IMR-90 (cell line): ENCODE measurements at regions not wholly inside any gene's neighbourhood (a gene's known extent, or its start where the extent isn't known, plus 50 kb on each side); places are given as distances from the start of the nearest gene placed in this dataset.

Source experiments
- ATAC-seq: fragments of 200-7000 bp; cut with Tn5 transposase; 2 replicates; pipeline ENCODE4 v1.9.1; 2020; ENCODE audit warnings: low read depth, mild to moderate bottlenecking, moderate library complexity
- BruUV-seq: library from RNA; stranded (reverse); fragments of 400-500 nt; replicated peaks from 2 replicates; lab custom pipeline; 2021; lab: Mats Ljungman, UMichigan
- CTCF ChIA-PET: fragments of 300-600 bp; formaldehyde crosslinking; extraction: SDS; loops from one replicate; lab custom pipeline; 2021; ENCODE audit warnings: antibody characterized with exemption; lab: Yijun Ruan, JAX
- POLR2A ChIA-PET: fragments of 300-600 bp; sonication (Branson Sonifier 250); formaldehyde crosslinking; loops from one replicate; lab custom pipeline; 2022; ENCODE audit warnings: antibody characterized with exemption; ENCODE audit not compliant: unreplicated experiment; lab: Charles Lee
- DNase-seq: peaks from one replicate; pipeline ENCODE4 v3.0.0; 2013
- H2AFZ ChIP-seq: replicated peaks from 2 replicates; pipeline ENCODE3; 2013; ENCODE audit warnings: low read length, mild to moderate bottlenecking; ENCODE audit not compliant: poor library complexity
- H2AK5ac ChIP-seq: 2 replicates; pipeline ENCODE4 v1.6.1; 2013; ENCODE audit warnings: low read depth, low read length, inconsistent platforms
- H2AK9ac ChIP-seq: replicated peaks from 2 replicates; pipeline ENCODE3; 2013; ENCODE audit warnings: mild to moderate bottlenecking, low read depth, low read length, moderate library complexity; ENCODE audit not compliant: poor library complexity
- H2BK120ac ChIP-seq: 2 replicates; pipeline ENCODE4 v1.6.1; 2013; ENCODE audit warnings: low read depth, low read length, inconsistent platforms
- H2BK15ac ChIP-seq: 3 replicates; pipeline ENCODE4 v1.6.1; 2013; ENCODE audit warnings: low read depth, low read length, inconsistent platforms
- H2BK20ac ChIP-seq: 2 replicates; pipeline ENCODE4 v1.6.1; 2013; ENCODE audit warnings: low read depth, mild to moderate bottlenecking, inconsistent platforms, low read length, moderate library complexity
- H2BK5ac ChIP-seq: 2 replicates; pipeline ENCODE4 v1.6.1; 2013; ENCODE audit warnings: mild to moderate bottlenecking, low read depth, low read length, inconsistent platforms; ENCODE audit not compliant: poor library complexity, severe bottlenecking
- H3K14ac ChIP-seq: replicated peaks from 2 replicates; pipeline ENCODE4 v1.6.1; 2013; ENCODE audit warnings: low read depth, low read length, inconsistent platforms
- H3K18ac ChIP-seq: 2 replicates; pipeline ENCODE4 v1.6.1; 2013; ENCODE audit warnings: low read depth, low read length, control low read depth
- H3K23ac ChIP-seq: 2 replicates; pipeline ENCODE4 v1.6.1; 2013; ENCODE audit warnings: low read depth, low read length, inconsistent platforms
- H3K27ac ChIP-seq: 2 replicates; pipeline ENCODE4 v1.5.1; 2013; ENCODE audit warnings: mild to moderate bottlenecking, control low read depth, low read length; ENCODE audit not compliant: insufficient read depth
- H3K27me3 ChIP-seq: 2 replicates; pipeline ENCODE4 v1.6.1; 2013; ENCODE audit warnings: low read length; ENCODE audit not compliant: control insufficient read depth, insufficient read depth
- H3K36me3 ChIP-seq: 2 replicates; pipeline ENCODE4 v1.6.1; 2013; ENCODE audit warnings: low read length, mixed read lengths; ENCODE audit not compliant: control insufficient read depth, insufficient read depth
- H3K4ac ChIP-seq: 2 replicates; pipeline ENCODE4 v1.6.1; 2013; ENCODE audit warnings: low read depth, low read length, inconsistent platforms
- H3K4me1 ChIP-seq: 2 replicates; pipeline ENCODE4 v1.6.1; 2013; ENCODE audit warnings: low read length, mixed read lengths; ENCODE audit not compliant: control insufficient read depth, insufficient read depth
- H3K4me2 ChIP-seq: 2 replicates; pipeline ENCODE4 v1.6.1; 2013; ENCODE audit warnings: low read depth, mild to moderate bottlenecking, control low read depth, low read length, moderate library complexity
- H3K4me3 ChIP-seq: 2 replicates; pipeline ENCODE4 v1.5.1; 2013; ENCODE audit warnings: low read depth, mild to moderate bottlenecking, control low read depth, low read length, moderate library complexity; ENCODE audit not compliant: insufficient read depth
- H3K56ac ChIP-seq: 2 replicates; pipeline ENCODE4 v1.6.1; 2013; ENCODE audit warnings: low read length, inconsistent platforms; ENCODE audit not compliant: insufficient read depth; ENCODE audit errors: extremely low read depth
- H3K79me1 ChIP-seq, 2 experiments: 2 replicates each; pipeline ENCODE4 v1.6.1; 2013; ENCODE audit warnings: low read length in 2 of 2, inconsistent platforms in 1 of 2, low read depth in 1 of 2
- H3K9ac ChIP-seq: 2 replicates; pipeline ENCODE4 v1.6.1; 2013; ENCODE audit warnings: low read depth, low read length, control low read depth
- H3K9me1 ChIP-seq: 2 replicates; pipeline ENCODE4 v1.6.1; 2013; ENCODE audit warnings: low read length, inconsistent platforms; ENCODE audit not compliant: insufficient read depth
- H3K9me3 ChIP-seq: 2 replicates; pipeline ENCODE4 v1.6.1; 2013; ENCODE audit warnings: low read length; ENCODE audit not compliant: control insufficient read depth, insufficient read depth
- H4K20me1 ChIP-seq: 2 replicates; pipeline ENCODE4 v1.6.1; 2013; ENCODE audit warnings: low read length, inconsistent platforms; ENCODE audit not compliant: insufficient read depth
- H4K5ac ChIP-seq: 2 replicates; pipeline ENCODE4 v1.6.1; 2013; ENCODE audit warnings: mild to moderate bottlenecking, low read depth, low read length, control low read depth
- H4K8ac ChIP-seq, 2 experiments: 2 replicates each; pipeline ENCODE4 v1.6.1; 2013; ENCODE audit warnings: low read depth in 2 of 2, low read length in 2 of 2, control low read depth in 1 of 2, inconsistent platforms in 1 of 2
- H4K91ac ChIP-seq: 2 replicates; pipeline ENCODE4 v1.6.1; 2013; ENCODE audit warnings: low read depth, low read length, inconsistent platforms; ENCODE audit not compliant: insufficient read depth
- BHLHE40 ChIP-seq: fragments of 150-350 bp; IDR thresholded peaks from 2 replicates; pipeline ENCODE4 v1.6.1; 2016; ENCODE audit warnings: mild to moderate bottlenecking, low read depth, low read length
- CEBPB ChIP-seq: IDR thresholded peaks from 2 replicates; pipeline ENCODE4 v1.6.1; 2012; ENCODE audit warnings: low read depth, low read length, improper control_type of control experiment
- CHD1 ChIP-seq: IDR thresholded peaks from 2 replicates; pipeline ENCODE4 v1.6.1; 2012; ENCODE audit warnings: low read depth, low read length, improper control_type of control experiment
- ELK1 ChIP-seq: fragments of 150-350 bp; IDR thresholded peaks from 2 replicates; pipeline ENCODE4 v1.6.1; 2016; ENCODE audit warnings: low read depth, mild to moderate bottlenecking, low read length, moderate library complexity, borderline replicate concordance
- FOS ChIP-seq: fragments of 150-350 bp; IDR thresholded peaks from 2 replicates; pipeline ENCODE4 v1.6.1; 2016; ENCODE audit warnings: low read depth, low read length
- MAFK ChIP-seq: IDR thresholded peaks from 2 replicates; pipeline ENCODE4 v1.6.1; 2012; ENCODE audit warnings: low read depth, low read length, improper control_type of control experiment
- MAZ ChIP-seq: IDR thresholded peaks from 2 replicates; pipeline ENCODE4 v1.6.1; 2012; ENCODE audit warnings: low read depth, mild to moderate bottlenecking, low read length, improper control_type of control experiment, moderate library complexity, borderline replicate concordance
- MXI1 ChIP-seq: IDR thresholded peaks from 2 replicates; pipeline ENCODE4 v1.6.1; 2012; ENCODE audit warnings: low read depth, mild to moderate bottlenecking, low read length, moderate library complexity, borderline replicate concordance
- NFE2L2 ChIP-seq: fragments of 150-350 bp; IDR thresholded peaks from 2 replicates; pipeline ENCODE4 v1.6.1; 2016; ENCODE audit warnings: low read depth, mild to moderate bottlenecking, low read length
- POLR2A ChIP-seq: IDR thresholded peaks from 2 replicates; pipeline ENCODE4 v1.6.1; 2012; ENCODE audit warnings: mild to moderate bottlenecking, low read depth, low read length
- RAD21 ChIP-seq: IDR thresholded peaks from 2 replicates; pipeline ENCODE4 v1.6.1; 2012; ENCODE audit warnings: low read length, improper control_type of control experiment
- RCOR1 ChIP-seq: IDR thresholded peaks from 2 replicates; pipeline ENCODE4 v1.6.1; 2012; ENCODE audit warnings: mild to moderate bottlenecking, low read length, improper control_type of control experiment; ENCODE audit not compliant: insufficient replicate concordance
- RFX5 ChIP-seq: IDR thresholded peaks from 2 replicates; pipeline ENCODE4 v1.8.0; 2012; ENCODE audit warnings: low read depth, mild to moderate bottlenecking, low read length, moderate library complexity
- SMC3 ChIP-seq: fragments of 150-350 bp; IDR thresholded peaks from 2 replicates; pipeline ENCODE4 v1.6.1; 2016; ENCODE audit warnings: low read depth, mild to moderate bottlenecking, antibody characterized with exemption, low read length, moderate library complexity
- WGBS, 2 experiments: methylation state at CpG; one replicate each; pipeline versions ENCODE4 v1.1.5 to v1.1.7; 2013; ENCODE audit warnings: missing lambda C conversion rate in 2 of 2; ENCODE audit not compliant: insufficient read length in 1 of 2; ENCODE audit errors: extremely low coverage in 2 of 2; 5-methylcytosine and 5-hydroxymethylcytosine counted together
- dilution Hi-C: fragments of 300-500 bp; cut with HindIII; formaldehyde crosslinking; loops from one replicate; pipeline ENCODE4 v1.14.3; 2018; ENCODE audit warnings: low sequenced_read_pairs; ENCODE audit not compliant: unreplicated experiment
- in situ Hi-C: fragments of 300-500 bp; cut with MboI; formaldehyde crosslinking; loops from 3 replicates; pipeline ENCODE4 v1.14.3; 2019; ENCODE audit warnings: low sequenced_read_pairs, inconsistent platforms, mixed read lengths
- intact Hi-C: fragments of 100-400 bp; cut with micrococcal nuclease; formaldehyde crosslinking; loops from 2 replicates; pipeline ENCODE4 v1.10.0; 2022
- TF ChIP-seq, protein P1 (sequence below): fragments of 150-350 bp; IDR thresholded peaks from 2 replicates; pipeline ENCODE4 v1.6.1; 2017; ENCODE audit warnings: mild to moderate bottlenecking, antibody characterized with exemption, low read length, low read depth
- TF ChIP-seq, protein P2 (sequence below): conservative IDR thresholded peaks from 2 replicates; pipeline ENCODE4 v1.5.1; 2012; ENCODE audit warnings: mild to moderate bottlenecking, low read depth, low read length, improper control_type of control experiment

DNA sequence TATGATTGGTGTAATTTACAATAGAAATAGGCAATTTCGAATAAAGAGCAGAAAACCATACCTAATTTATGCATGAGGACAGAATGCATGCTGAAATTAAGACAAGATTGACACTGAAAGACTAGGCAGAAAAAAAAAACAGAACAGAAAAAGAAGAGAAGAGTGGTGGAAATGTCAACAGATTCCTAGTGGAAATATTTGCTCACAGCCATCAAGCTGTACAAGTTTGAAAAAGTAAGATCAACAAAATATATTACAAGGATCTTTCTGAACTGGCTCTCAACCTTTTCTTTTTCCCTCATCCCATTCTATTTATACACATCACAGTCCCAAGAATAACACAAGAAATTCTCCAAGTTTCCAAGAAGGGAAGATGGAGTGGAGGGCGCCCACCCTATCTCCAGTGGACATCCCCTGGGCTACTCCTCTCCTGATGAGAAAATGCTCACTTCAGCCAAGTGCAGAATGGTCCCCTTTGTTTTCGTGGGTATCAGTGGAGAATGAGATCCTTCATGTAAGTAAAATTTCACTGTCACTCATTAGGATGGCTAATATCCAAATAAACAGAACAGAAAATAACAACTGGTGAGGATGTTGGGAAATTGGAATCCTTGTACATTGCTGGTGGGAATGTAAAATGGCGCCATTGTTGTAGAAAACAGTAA lies 51.0 kb upstream of the ZNF532 start:
- in situ Hi-C loops: no loop called here
- H2AK5ac ChIP-seq: no peak overlapping the region
- H4K5ac ChIP-seq: no peak overlapping the region
- BruUV-seq: no TSS peak
- no peaks in the 10 kb centered on the region for H3K36me3 ChIP-seq
- H3K4me1 ChIP-seq: no peaks in the 10 kb centered on the region
- H3K9me1 ChIP-seq: no peaks in the 10 kb centered on the region
- no peak overlapping the region for H3K27ac ChIP-seq
- H2AK9ac ChIP-seq: no peak overlapping the region
- no peak for DNase-seq
- TF ChIP-seq, protein P1, sequence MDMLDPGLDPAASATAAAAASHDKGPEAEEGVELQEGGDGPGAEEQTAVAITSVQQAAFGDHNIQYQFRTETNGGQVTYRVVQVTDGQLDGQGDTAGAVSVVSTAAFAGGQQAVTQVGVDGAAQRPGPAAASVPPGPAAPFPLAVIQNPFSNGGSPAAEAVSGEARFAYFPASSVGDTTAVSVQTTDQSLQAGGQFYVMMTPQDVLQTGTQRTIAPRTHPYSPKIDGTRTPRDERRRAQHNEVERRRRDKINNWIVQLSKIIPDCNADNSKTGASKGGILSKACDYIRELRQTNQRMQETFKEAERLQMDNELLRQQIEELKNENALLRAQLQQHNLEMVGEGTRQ: no peak
- TF ChIP-seq CHD1 (no peak), RCOR1 (no peak), BHLHE40 (no peak), NFE2L2 (no peak), ELK1 (no peak), RFX5 (no peak), SMC3 (no peak), MAFK (no peak), MXI1 (no peak), FOS (no peak), RAD21 (no peak), MAZ (no peak), POLR2A (no peak), CEBPB (no peak)
- TF ChIP-seq, protein P2, sequence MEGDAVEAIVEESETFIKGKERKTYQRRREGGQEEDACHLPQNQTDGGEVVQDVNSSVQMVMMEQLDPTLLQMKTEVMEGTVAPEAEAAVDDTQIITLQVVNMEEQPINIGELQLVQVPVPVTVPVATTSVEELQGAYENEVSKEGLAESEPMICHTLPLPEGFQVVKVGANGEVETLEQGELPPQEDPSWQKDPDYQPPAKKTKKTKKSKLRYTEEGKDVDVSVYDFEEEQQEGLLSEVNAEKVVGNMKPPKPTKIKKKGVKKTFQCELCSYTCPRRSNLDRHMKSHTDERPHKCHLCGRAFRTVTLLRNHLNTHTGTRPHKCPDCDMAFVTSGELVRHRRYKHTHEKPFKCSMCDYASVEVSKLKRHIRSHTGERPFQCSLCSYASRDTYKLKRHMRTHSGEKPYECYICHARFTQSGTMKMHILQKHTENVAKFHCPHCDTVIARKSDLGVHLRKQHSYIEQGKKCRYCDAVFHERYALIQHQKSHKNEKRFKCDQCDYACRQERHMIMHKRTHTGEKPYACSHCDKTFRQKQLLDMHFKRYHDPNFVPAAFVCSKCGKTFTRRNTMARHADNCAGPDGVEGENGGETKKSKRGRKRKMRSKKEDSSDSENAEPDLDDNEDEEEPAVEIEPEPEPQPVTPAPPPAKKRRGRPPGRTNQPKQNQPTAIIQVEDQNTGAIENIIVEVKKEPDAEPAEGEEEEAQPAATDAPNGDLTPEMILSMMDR: no peak
- peaks cover 6% of the 10 kb centered on the region for H3K27me3 ChIP-seq
- no peak overlapping the region for H2BK120ac ChIP-seq
- H3K18ac ChIP-seq: no peak overlapping the region
- no peaks in the 10 kb centered on the region for H3K9me3 ChIP-seq
- H3K9ac ChIP-seq: no peak overlapping the region
- no peak overlapping the region for H3K4ac ChIP-seq
- H3K14ac ChIP-seq: no peak overlapping the region
- no peak overlapping the region for H2AFZ ChIP-seq
- dilution Hi-C loops: no loop called here
- ATAC-seq: no peak
- WGBS, 2 experiments: no CpG with 5 or more reads among the region's 4 CpGs
- intact Hi-C loops: no loop called here
- POLR2A ChIA-PET: no interaction called here
- H3K79me1 ChIP-seq: no peaks in the 10 kb centered on the region
- no peaks in the 10 kb centered on the region for H4K20me1 ChIP-seq
- no peak overlapping the region for H4K91ac ChIP-seq
- H3K4me3 ChIP-seq: no peak overlapping the region
- H3K23ac ChIP-seq: no peak overlapping the region
- no peak overlapping the region for H2BK20ac ChIP-seq
- H4K8ac ChIP-seq: no peak overlapping the region
- CTCF ChIA-PET: no interaction called here
- H2BK15ac ChIP-seq: no peak overlapping the region
- H2BK5ac ChIP-seq: no peak overlapping the region
- H3K56ac ChIP-seq: no peak overlapping the region
- no peak overlapping the region for H3K4me2 ChIP-seq
